Erythroblast (primary cell): ENCODE measurements at regions not wholly inside any gene's neighbourhood (a gene's known extent, or its start where the extent isn't known, plus 50 kb on each side); places are given as distances from the start of the nearest gene placed in this dataset.

Source experiments
- GATA1 ChIP-seq: IDR thresholded peaks from 2 replicates; pipeline ENCODE4 v1.6.1; 2011; ENCODE audit warnings: low read depth, mild to moderate bottlenecking, control low read depth, low read length, moderate library complexity
- POLR2A ChIP-seq: IDR thresholded peaks from 2 replicates; pipeline ENCODE4 v1.6.1; 2011; ENCODE audit warnings: mild to moderate bottlenecking, low read length

DNA sequence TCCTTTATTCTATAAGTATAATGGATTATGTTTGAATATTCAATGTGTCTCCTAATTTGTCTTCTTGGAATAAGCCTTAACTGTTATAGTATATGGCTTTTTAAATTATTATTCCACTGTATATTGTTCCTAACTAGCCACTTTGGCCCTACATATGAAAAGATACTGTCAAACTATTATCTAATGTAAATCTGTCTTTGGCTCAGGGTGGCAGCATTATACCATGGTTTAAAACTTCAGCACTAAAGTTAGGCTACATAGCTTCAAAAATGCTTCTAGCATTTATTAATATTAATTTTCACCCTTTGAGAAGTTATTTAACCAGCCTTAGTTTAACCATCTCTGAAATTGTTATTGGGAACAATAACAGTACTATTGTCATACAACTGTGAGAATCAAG lies 543.1 kb upstream of the MBL2 start:
- no peak for TF ChIP-seq POLR2A
- no peak for TF ChIP-seq GATA1
